Lung (tissue), 11 donors: ENCODE measurements at regions not wholly inside any gene's neighbourhood (a gene's known extent, or its start where the extent isn't known, plus 50 kb on each side); places are given as distances from the start of the nearest gene placed in this dataset.

ENCODE experiments used
- ATAC-seq: fragments of 200-7000 bp; cut with Tn5 transposase; one replicate; pipeline ENCODE4 v1.9.1; 2020; ENCODE audit warnings: moderate number of reproducible peaks; ENCODE audit not compliant: insufficient read depth, low FRiP score
- DNase-seq, 3 donors: peaks; one replicate each; pipeline ENCODE4 v3.0.0-alpha.2; 2013 to 2017
- H3K27ac ChIP-seq, 2 donors: one replicate each; pipeline ENCODE4 v1.5.1; 2013; ENCODE audit warnings: mild to moderate bottlenecking in 2 of 2, moderate library complexity in 2 of 2, control low read depth in 1 of 2, inconsistent platforms in 1 of 2, low read depth in 1 of 2, low read length in 1 of 2
- H3K27me3 ChIP-seq, 3 donors: one replicate each; pipeline ENCODE4 v1.5.1; 2013; ENCODE audit warnings: low read length in 2 of 3; ENCODE audit not compliant: control insufficient read depth in 3 of 3, insufficient read depth in 3 of 3
- H3K36me3 ChIP-seq, 4 donors: one replicate each; pipeline ENCODE4 v1.5.1; 2013; ENCODE audit warnings: low read length in 4 of 4, mild to moderate bottlenecking in 1 of 4, moderate library complexity in 1 of 4; ENCODE audit not compliant: control insufficient read depth in 4 of 4, insufficient read depth in 4 of 4
- H3K4me1 ChIP-seq, 5 donors: one replicate each; pipeline ENCODE4 v1.5.1; 2013; ENCODE audit warnings: low read length in 5 of 5, mild to moderate bottlenecking in 2 of 5, moderate library complexity in 1 of 5; ENCODE audit not compliant: control insufficient read depth in 5 of 5, insufficient read depth in 5 of 5
- H3K4me3 ChIP-seq: one replicate; pipeline ENCODE4 v1.5.1; 2013; ENCODE audit warnings: mild to moderate bottlenecking, control low read depth, moderate library complexity
- H3K9ac ChIP-seq, 2 donors: one replicate each; pipeline ENCODE4 v1.5.1; 2013; ENCODE audit warnings: low read length in 2 of 2, control low read depth in 1 of 2; ENCODE audit not compliant: insufficient read depth in 1 of 2
- H3K9me3 ChIP-seq, 4 donors: one replicate each; pipeline ENCODE4 v1.5.1; 2013; ENCODE audit warnings: low read length in 3 of 4, mild to moderate bottlenecking in 1 of 4, moderate library complexity in 1 of 4; ENCODE audit not compliant: control insufficient read depth in 4 of 4, insufficient read depth in 3 of 4
- WGBS, 2 donors: extraction: QIAGEN DNeasy Blood & Tissue Kit; methylation state at CpG; one replicate each; pipeline ENCODE4 v1.1.7; 2013; 5-methylcytosine and 5-hydroxymethylcytosine counted together
- TF ChIP-seq, protein P1 (sequence below): IDR thresholded peaks from 2 replicates; pipeline ENCODE4 v1.5.1; 2012; ENCODE audit warnings: mild to moderate bottlenecking; ENCODE audit errors: control extremely low read depth, extremely low read depth
- donor health status: control.
- donor health status: control.
- donor health status: Bipolar disorder and iron deficiency.
- donor health status: healthy.
- donor health status: DM: yes; HTN: yes; CAD: no.

DNA sequence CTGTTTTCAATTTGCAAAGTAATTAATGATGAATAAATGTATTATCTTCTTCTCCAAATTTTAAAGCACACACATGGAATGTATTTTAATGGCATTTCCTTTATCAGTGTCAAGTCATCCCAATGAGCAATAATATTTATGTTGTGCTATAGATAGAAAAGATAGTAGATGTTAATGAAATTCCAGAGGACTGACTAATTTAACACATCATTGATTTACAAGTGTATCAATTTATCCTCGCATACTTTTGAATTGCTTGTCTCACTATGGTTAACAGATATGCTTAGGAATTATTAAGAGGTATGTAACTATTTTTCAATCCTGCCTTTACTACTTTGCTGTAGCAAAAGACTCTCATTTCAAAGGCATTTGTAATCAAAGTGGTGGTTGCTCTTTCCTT lies 842.9 kb downstream of the SLC6A15 start:
- no peaks in the 10 kb centered on the region for H3K9me3 ChIP-seq
- TF ChIP-seq, protein P1, sequence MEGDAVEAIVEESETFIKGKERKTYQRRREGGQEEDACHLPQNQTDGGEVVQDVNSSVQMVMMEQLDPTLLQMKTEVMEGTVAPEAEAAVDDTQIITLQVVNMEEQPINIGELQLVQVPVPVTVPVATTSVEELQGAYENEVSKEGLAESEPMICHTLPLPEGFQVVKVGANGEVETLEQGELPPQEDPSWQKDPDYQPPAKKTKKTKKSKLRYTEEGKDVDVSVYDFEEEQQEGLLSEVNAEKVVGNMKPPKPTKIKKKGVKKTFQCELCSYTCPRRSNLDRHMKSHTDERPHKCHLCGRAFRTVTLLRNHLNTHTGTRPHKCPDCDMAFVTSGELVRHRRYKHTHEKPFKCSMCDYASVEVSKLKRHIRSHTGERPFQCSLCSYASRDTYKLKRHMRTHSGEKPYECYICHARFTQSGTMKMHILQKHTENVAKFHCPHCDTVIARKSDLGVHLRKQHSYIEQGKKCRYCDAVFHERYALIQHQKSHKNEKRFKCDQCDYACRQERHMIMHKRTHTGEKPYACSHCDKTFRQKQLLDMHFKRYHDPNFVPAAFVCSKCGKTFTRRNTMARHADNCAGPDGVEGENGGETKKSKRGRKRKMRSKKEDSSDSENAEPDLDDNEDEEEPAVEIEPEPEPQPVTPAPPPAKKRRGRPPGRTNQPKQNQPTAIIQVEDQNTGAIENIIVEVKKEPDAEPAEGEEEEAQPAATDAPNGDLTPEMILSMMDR = no peak
- H3K27me3 ChIP-seq = no peaks in the 10 kb centered on the region
- H3K4me3 ChIP-seq = no peak overlapping the region
- no peaks in the 10 kb centered on the region for H3K4me1 ChIP-seq
- no peak overlapping the region for H3K9ac ChIP-seq
- H3K27ac ChIP-seq = no peak overlapping the region
- DNase-seq (no peak), ATAC-seq (no peak)
- H3K36me3 ChIP-seq = no peaks in the 10 kb centered on the region
- 78% methylated on average over 1 of the region's 1 CpG for WGBS, 2 donors

- no peaks in the 10 kb centered on the region for H3K9me3 ChIP-seq
- TF ChIP-seq, protein P1 = no peak
- no peak overlapping the region for H3K9ac ChIP-seq
- H3K36me3 ChIP-seq = no peaks in the 10 kb centered on the region
- H3K4me1 ChIP-seq = no peaks in the 10 kb centered on the region
- ATAC-seq (no peak), DNase-seq (no peak)
- H3K27ac ChIP-seq = no peak overlapping the region
- H3K27me3 ChIP-seq = no peaks in the 10 kb centered on the region
- 64 to 66% methylated on average over 2 of the region's 2 CpGs for WGBS, 2 donors
- no peak overlapping the region for H3K4me3 ChIP-seq
Observed at GRCh38 chr12:84069198-84069597, 843.4 kb downstream of the SLC6A15 start.

GRCh38 chr12:84058136-84058535 lies 854.5 kb downstream of the SLC6A15 start:
- TF ChIP-seq, protein P1 = no peak
- H3K27me3 ChIP-seq = no peaks in the 10 kb centered on the region
- H3K36me3 ChIP-seq = no peaks in the 10 kb centered on the region
- H3K4me3 ChIP-seq = no peak overlapping the region
- peak in 2 of 3 donors; percentile 21 to 41 for DNase-seq
- no peaks in the 10 kb centered on the region for H3K9me3 ChIP-seq
- peaks cover 0 to 2% (median 0%) of the 10 kb centered on the region in 5 donors for H3K4me1 ChIP-seq
- WGBS, 2 donors = 42 to 63% methylated on average over 4 of the region's 4 CpGs
- no peak overlapping the region for H3K27ac ChIP-seq
- no peak overlapping the region for H3K9ac ChIP-seq
- no peak for ATAC-seq

DNA sequence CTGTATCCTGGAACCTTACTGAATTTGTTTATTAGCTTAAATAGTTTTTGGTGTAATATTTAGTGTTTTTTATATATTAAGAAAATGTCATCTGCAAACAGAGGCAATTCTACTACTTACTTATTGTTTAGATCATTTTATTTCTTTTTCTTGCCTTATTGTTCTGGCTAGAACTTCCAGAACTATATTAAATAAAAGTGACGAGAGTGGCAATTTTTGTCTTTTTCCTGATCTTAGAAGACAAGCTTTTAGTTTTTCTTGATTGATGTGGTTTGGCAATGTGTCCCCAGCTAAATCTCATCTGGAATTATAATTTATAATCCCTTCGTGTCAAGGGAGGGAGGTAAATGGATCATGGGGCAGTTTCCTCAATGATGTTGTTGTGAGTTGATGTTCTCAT lies 857.8 kb downstream of the SLC6A15 start:
- no peak overlapping the region for H3K27ac ChIP-seq
- ATAC-seq (no peak), DNase-seq (no peak)
- H3K9me3 ChIP-seq = no peaks in the 10 kb centered on the region
- no peaks in the 10 kb centered on the region for H3K36me3 ChIP-seq
- WGBS, 2 donors = 75 to 83% methylated on average over 2 of the region's 2 CpGs
- no peaks in the 10 kb centered on the region for H3K27me3 ChIP-seq
- H3K4me1 ChIP-seq = peaks cover 0 to 2% (median 0%) of the 10 kb centered on the region in 5 donors
- no peak overlapping the region for H3K4me3 ChIP-seq
- TF ChIP-seq, protein P1 = no peak
- no peak overlapping the region for H3K9ac ChIP-seq
